ENCODE measurements at regions not wholly inside any gene's neighbourhood (a gene's known extent, or its start where the extent isn't known, plus 50 kb on each side); places are given as distances from the start of the nearest gene placed in this dataset.

GRCh38 chr14:34347683-34348082 lies 114.4 kb downstream of the SPTSSA start:
- DNase-seq, result no peak

- no peak for DNase-seq
Observed at GRCh38 chr14:34345718-34346465, 116.1 kb downstream of the SPTSSA start.

- DNase-seq, result no peak
Observed at GRCh38 chr14:34344318-34344717, 117.7 kb downstream of the SPTSSA start.

GRCh38 chr14:34340025-34340625 lies 121.9 kb downstream of the SPTSSA start:
- no peak for DNase-seq

- no peak for DNase-seq
Observed at GRCh38 chr14:34338056-34338455, 124.0 kb downstream of the SPTSSA start.

- DNase-seq, result no peak
Observed at GRCh38 chr14:34336501-34336900, 125.5 kb downstream of the SPTSSA start.

GRCh38 chr14:34335968-34336367 lies 126.1 kb downstream of the SPTSSA start:
- DNase-seq, result no peak

GRCh38 chr14:34334329-34334728 lies 127.7 kb downstream of the SPTSSA start:
- no peak for DNase-seq

- peak; percentile 48 for DNase-seq
Observed at GRCh38 chr14:34331728-34332623, 130.1 kb downstream of the SPTSSA start.

- DNase-seq, result no peak
Observed at GRCh38 chr14:34330846-34331245, 131.2 kb downstream of the SPTSSA start.

GRCh38 chr14:34329301-34329700 lies 132.7 kb downstream of the SPTSSA start:
- DNase-seq, result no peak

- DNase-seq, result no peak
Observed at GRCh38 chr14:34328178-34328577, 133.9 kb downstream of the SPTSSA start.

- no peak for DNase-seq
Observed at GRCh38 chr14:34325493-34325892, 136.5 kb downstream of the SPTSSA start.

- DNase-seq, result no peak
Observed at GRCh38 chr14:34324363-34324795, 137.7 kb downstream of the SPTSSA start.

- peak; percentile 66 for DNase-seq
Observed at GRCh38 chr14:34322940-34323418, 139.1 kb downstream of the SPTSSA start.

GRCh38 chr14:34319140-34319539 lies 142.9 kb downstream of the SPTSSA start:
- DNase-seq, result no peak

GRCh38 chr14:34318014-34318413 lies 144.0 kb downstream of the SPTSSA start:
- DNase-seq, result no peak

GRCh38 chr14:34310724-34311123 lies 151.3 kb downstream of the SPTSSA start:
- no peak for DNase-seq

- DNase-seq, result no peak
Observed at GRCh38 chr14:34303811-34304210, 158.2 kb downstream of the SPTSSA start.

GRCh38 chr14:34302654-34303053 lies 159.4 kb downstream of the SPTSSA start:
- no peak for DNase-seq

- DNase-seq, result no peak
Observed at GRCh38 chr14:34300882-34301734, 160.9 kb downstream of the SPTSSA start.

GRCh38 chr14:34300330-34300729 lies 161.7 kb downstream of the SPTSSA start:
- DNase-seq, result no peak

All from activated CD8-positive, alpha-beta memory T cell treated with anti-CD3 and anti-CD28 coated beads, Interleukin-2, amount 50 U/mL, for 4 hours (primary cell).